Hepatocyte (in vitro differentiated cells): ENCODE measurements at regions not wholly inside any gene's neighbourhood (a gene's known extent, or its start where the extent isn't known, plus 50 kb on each side); places are given as distances from the start of the nearest gene placed in this dataset.

Experiments used
- EZH2 ChIP-seq: fragments of 200-600 bp; sonication (generic); IDR thresholded peaks from 2 replicates; pipeline ENCODE4 v1.6.1; 2016; ENCODE audit warnings: antibody characterized with exemption, mild to moderate bottlenecking, borderline replicate concordance
- EZH2phosphoT487 ChIP-seq: fragments of 200-600 bp; sonication (generic); IDR thresholded peaks from one replicate; pipeline ENCODE4 v1.6.1; 2018; ENCODE audit warnings: antibody characterized with exemption, mild to moderate bottlenecking, low read depth, moderate library complexity; ENCODE audit not compliant: unreplicated experiment, severe bottlenecking
- TF ChIP-seq, protein P1 (sequence below): fragments of 200-600 bp; sonication (generic); IDR thresholded peaks from 2 replicates; pipeline ENCODE4 v1.5.1; 2016; ENCODE audit warnings: antibody characterized with exemption, mild to moderate bottlenecking; ENCODE audit not compliant: poor library complexity

DNA sequence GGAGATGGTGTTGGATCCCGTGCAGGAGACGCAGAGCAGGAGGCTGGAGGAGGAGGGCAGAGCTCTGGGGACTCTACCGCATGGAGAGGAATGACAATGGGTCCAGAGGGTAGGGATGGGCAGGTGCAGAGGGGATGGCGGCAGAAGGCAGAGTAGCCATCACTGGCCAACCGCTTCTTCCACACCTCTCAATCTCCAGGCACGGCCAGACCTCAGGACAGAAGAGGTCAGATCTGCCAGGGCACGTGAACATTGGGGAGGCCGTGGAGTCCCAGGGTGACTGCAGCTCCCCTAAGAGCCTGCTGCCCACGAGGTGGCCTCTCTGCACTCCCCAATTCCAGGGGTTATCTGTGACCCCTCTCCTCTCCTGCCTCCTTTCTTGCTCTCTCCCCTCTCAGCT is 162.7 kb upstream of the HDAC4 start:
- TF ChIP-seq, protein P1, sequence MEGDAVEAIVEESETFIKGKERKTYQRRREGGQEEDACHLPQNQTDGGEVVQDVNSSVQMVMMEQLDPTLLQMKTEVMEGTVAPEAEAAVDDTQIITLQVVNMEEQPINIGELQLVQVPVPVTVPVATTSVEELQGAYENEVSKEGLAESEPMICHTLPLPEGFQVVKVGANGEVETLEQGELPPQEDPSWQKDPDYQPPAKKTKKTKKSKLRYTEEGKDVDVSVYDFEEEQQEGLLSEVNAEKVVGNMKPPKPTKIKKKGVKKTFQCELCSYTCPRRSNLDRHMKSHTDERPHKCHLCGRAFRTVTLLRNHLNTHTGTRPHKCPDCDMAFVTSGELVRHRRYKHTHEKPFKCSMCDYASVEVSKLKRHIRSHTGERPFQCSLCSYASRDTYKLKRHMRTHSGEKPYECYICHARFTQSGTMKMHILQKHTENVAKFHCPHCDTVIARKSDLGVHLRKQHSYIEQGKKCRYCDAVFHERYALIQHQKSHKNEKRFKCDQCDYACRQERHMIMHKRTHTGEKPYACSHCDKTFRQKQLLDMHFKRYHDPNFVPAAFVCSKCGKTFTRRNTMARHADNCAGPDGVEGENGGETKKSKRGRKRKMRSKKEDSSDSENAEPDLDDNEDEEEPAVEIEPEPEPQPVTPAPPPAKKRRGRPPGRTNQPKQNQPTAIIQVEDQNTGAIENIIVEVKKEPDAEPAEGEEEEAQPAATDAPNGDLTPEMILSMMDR = no peak
- TF ChIP-seq EZH2phosphoT487 (no peak), EZH2 (no peak)
